ENCODE measurements at regions not wholly inside any gene's neighbourhood (a gene's known extent, or its start where the extent isn't known, plus 50 kb on each side); places are given as distances from the start of the nearest gene placed in this dataset.

GRCh38 chr5:18764161-18764560 is 1129.9 kb downstream of the TAF11L14 start:
- no peak for TF ChIP-seq POLR2A (IDR thresholded peaks at IDR 0.05)
- TF ChIP-seq CTCF (IDR thresholded peaks at IDR 0.05), result no peak

All from uterus (tissue), 2 donors.